CD4-positive, alpha-beta T cell treated with Interleukin-12 subunit alpha and Interleukin-12 subunit beta, for 1 hour (primary cell): ENCODE measurements at regions not wholly inside any gene's neighbourhood (a gene's known extent, or its start where the extent isn't known, plus 50 kb on each side); places are given as distances from the start of the nearest gene placed in this dataset.
A peak's percentile ranks its signal among the peaks of the same experiment; 100 is the strongest.
"Not testable (repeated sequence)": the region's sequence is repeated elsewhere in the genome, so short reads cannot be mapped to it uniquely, and the experiment has no call there.

Experiments
- DNase-seq: peaks from one replicate; pipeline ENCODE4 v3.0.0-alpha.2; 2020

DNA sequence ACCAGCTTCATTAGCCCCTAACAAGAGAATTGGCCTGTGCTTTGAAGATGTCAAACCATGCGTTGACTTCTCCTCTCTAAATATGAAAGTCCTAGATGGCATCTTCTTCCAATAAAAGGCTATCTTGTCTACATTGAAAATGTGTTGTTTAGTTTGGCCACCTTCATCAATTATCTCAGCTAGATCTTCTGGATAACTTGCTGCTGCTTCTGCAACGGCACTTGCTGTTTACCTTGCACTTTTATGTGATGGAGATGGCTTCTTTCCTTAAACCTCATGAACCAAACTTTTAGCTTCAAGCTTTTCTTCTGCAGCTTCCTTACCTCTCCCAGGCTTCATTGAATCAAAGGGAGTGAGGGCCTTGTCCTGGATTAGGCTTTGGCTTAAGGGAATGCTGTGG, 58.6 kb upstream of the CSNK1E start:
- not testable (repeated sequence) for DNase-seq

DNA sequence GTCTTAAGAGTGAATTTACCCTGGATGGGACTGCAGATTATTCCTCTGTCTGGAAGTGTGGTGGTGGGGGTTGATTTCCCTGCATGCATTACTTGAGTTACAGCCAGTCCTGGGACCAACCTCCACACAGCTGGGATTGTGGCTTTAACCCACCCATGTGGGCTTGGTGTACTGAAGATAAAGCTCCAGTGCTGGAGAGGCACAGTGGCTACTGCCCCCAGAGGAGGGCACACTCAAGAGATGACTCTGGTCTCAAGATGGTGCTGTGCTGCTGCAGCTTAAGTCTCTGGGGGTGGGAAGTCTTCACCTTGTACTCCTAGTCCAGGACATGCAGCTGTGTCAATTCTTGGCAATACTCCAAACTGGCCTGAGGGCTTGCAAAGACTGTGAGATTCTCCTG, 57.8 kb upstream of the CSNK1E start:
- not testable (repeated sequence) for DNase-seq

DNA sequence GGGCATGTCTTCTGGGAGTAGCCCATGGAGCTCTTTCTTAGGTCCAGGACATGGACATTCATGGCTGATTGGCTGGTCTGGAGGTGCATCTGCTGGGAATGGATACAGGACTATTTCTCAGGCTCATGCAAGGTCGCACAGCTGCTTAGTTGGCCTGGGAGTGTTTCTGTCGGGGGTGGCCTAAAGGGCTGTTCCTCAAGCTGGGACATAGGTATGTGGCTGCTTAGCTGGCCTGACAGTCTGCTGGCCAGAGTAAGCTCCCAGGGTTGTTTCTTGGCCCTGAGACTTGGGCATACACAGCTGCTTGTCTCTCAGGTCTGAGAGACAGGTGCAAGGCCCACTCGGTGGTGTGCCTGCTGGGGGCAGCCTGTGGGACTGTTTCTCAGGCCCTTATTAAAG, 57.2 kb upstream of the CSNK1E start:
- not testable (repeated sequence) for DNase-seq

DNA sequence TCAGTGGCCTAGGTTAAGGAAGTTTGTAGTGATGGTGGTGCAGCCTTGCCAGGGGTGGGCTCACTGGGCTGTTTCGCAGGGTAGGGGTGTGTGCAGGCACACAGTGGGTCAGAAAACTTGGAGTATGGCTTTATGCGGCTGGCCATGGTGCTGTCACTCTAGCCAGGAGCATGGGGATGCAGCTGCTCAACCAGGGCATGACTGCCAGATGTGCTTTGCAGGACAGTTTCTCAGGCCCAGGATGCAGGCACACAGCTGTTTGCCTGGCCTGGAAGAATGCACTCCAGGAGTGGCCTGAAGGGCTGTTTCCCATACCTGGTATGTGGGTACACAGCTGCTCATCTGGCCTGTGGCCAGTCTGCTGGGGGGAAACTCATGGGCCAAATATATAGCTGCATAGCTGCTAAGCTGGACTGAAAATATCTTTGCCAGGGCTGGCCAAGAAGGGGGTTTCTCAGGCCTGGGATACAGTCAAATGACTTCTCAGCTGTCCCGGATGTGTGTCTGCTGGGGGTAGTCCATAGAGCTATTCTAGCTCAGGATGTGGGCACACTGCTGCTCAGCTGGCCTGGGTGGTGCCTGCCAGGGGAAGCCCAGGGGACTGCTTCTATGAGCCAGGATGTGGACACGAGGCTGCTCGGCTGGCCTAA, 56.7 kb upstream of the CSNK1E start:
- DNase-seq = peak; percentile 48

DNA sequence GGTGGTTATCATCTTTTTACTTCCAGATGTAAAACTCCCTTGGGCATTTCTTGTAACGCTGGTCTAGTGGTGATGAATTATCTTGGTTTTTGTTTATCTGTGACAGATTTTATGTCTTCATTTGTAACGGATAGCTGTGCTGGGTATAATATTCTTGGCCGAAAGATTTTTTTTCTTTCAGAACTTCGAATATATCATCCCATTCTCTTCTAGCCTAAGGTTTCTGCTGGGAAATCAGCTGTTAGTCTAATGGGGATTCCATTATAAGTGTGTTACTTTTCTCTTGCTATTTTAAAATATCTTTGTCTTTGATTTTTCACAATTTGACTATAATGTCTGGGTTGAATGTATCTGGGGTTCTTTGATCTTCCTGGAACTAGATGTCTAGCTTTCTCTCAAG, 55.4 kb upstream of the CSNK1E start:
- DNase-seq = not testable (repeated sequence)

DNA sequence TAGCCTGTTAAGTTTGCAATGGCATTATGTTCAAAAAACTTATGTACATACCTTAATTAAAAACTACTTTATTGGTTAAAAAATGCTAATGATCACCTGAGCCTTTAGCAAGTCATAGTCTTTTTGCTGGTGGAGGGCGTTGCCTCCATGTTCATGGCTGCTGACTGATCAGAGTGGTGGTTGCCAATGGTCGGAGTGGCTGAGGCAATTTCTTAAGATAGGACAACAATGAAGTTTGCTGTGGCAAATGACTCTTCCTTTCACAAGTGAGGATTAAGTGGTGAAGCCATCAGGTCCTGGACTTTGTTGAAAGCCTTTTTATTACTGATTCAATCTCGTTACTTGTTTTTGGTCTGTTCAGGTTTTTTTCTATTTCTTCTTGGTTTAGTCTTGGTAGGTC, 53.3 kb upstream of the CSNK1E start:
- DNase-seq = not testable (repeated sequence)

DNA sequence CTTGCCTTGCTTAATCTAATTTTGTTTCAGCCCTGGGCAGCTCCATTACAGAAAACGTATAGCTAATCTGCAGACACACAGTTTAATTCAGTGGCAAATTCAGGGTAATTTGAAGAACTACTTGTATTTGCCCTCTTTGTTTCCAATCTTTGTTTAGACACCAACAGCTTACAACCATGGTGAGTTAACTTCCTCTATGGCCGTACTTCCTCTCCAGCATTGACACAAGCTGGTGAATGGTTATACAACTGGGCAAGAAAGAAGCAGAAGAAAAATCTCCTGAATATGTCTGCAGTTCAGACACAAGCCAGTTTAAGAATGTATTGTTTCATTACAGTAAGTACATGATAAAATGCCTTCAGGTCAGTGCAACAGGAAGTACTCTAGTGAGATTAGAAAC, 51.9 kb upstream of the CSNK1E start:
- DNase-seq = not testable (repeated sequence)
